Endothelial cell of umbilical vein (primary cell): ENCODE measurements at regions not wholly inside any gene's neighbourhood (a gene's known extent, or its start where the extent isn't known, plus 50 kb on each side); places are given as distances from the start of the nearest gene placed in this dataset.

Experiments used
- BruUV-seq: library from RNA; stranded (reverse); fragments of 400-500 nt; replicated peaks from 2 replicates; lab custom pipeline; 2021; lab: Mats Ljungman, UMichigan
- CTCF ChIA-PET: fragments of 300-600, 350-600 bp; sonication (Branson Sonifier 250); formaldehyde crosslinking; loops from one replicate; lab custom pipeline; 2021; ENCODE audit warnings: antibody characterized with exemption, inconsistent platforms; lab: Charles Lee
- POLR2A ChIA-PET: fragments of 300-600, 350-600 bp; sonication (Branson Sonifier 250); formaldehyde crosslinking; loops from one replicate; lab custom pipeline; 2021; ENCODE audit warnings: antibody characterized with exemption, inconsistent platforms; lab: Charles Lee
- DNase-seq: peaks from one replicate; pipeline ENCODE4 v3.0.0-alpha.2; 2011; ENCODE audit warnings: low read depth, low spot score
- FAIRE-seq: peaks from 2 replicates; lab custom pipeline; 2011; peaks lifted over from hg19 to GRCh38; lab: Jason Lieb, UNC
- H2AFZ ChIP-seq: 2 replicates; pipeline ENCODE4 v1.6.0; 2012; ENCODE audit warnings: low read depth, low read length, control low read depth, inconsistent platforms
- H3K27ac ChIP-seq: 2 replicates; pipeline ENCODE4 v1.5.1; 2011; ENCODE audit warnings: low read depth, mild to moderate bottlenecking, control low read depth, low read length, moderate library complexity; ENCODE audit not compliant: insufficient read depth
- H3K27me3 ChIP-seq, 2 experiments: 2 replicates each; pipeline versions ENCODE4 v1.6.0 to v1.6.1; 2011; ENCODE audit warnings: low read length in 2 of 2, mixed read lengths in 1 of 2; ENCODE audit not compliant: control insufficient read depth in 2 of 2, insufficient read depth in 2 of 2
- H3K36me3 ChIP-seq, 2 experiments: 2 replicates in 1 of 2; 3 replicates in 1 of 2; pipeline ENCODE4 v1.5.1; 2011; ENCODE audit warnings: low read length in 2 of 2, mild to moderate bottlenecking in 1 of 2, moderate library complexity in 1 of 2; ENCODE audit not compliant: control insufficient read depth in 2 of 2, insufficient read depth in 2 of 2; ENCODE audit errors: extremely low read depth in 1 of 2
- H3K4me1 ChIP-seq: 3 replicates; pipeline ENCODE4 v1.5.1; 2011; ENCODE audit warnings: mild to moderate bottlenecking, low read length; ENCODE audit not compliant: control insufficient read depth, insufficient read depth; ENCODE audit errors: extremely low read depth
- H3K4me2 ChIP-seq: 2 replicates; pipeline ENCODE4 v1.6.1; 2011; ENCODE audit warnings: low read length, control low read depth, mixed read lengths; ENCODE audit not compliant: insufficient read depth
- H3K4me3 ChIP-seq, 3 experiments: fragments of 200-600 bp in 1 of 3; sonication (generic), shearing (Covaris generic) in 1 of 3; replicated peaks in 1 of 3; 2 replicates each; pipeline ENCODE4 v1.5.1; 2011 to 2016; ENCODE audit warnings: control low read depth in 3 of 3, low read length in 3 of 3, mild to moderate bottlenecking in 2 of 3, inconsistent platforms in 1 of 3, low read depth in 1 of 3, moderate library complexity in 1 of 3; ENCODE audit not compliant: insufficient read depth in 1 of 3
- H3K79me2 ChIP-seq: 2 replicates; pipeline ENCODE4 v1.6.0; 2012; ENCODE audit warnings: low read length, inconsistent platforms; ENCODE audit not compliant: control insufficient read depth, insufficient read depth
- H3K9ac ChIP-seq: replicated peaks from 2 replicates; pipeline ENCODE3; 2011; ENCODE audit warnings: low read length, control low read depth; ENCODE audit not compliant: insufficient read depth; ENCODE audit errors: extremely low read depth
- H3K9me1 ChIP-seq: replicated peaks from 3 replicates; pipeline ENCODE4 v1.6.0; 2011; ENCODE audit warnings: mild to moderate bottlenecking, low read length; ENCODE audit not compliant: control insufficient read depth, insufficient read depth; ENCODE audit errors: extremely low read depth
- H3K9me3 ChIP-seq: replicated peaks from 2 replicates; pipeline ENCODE4 v1.5.1; 2012; ENCODE audit warnings: low read length, inconsistent platforms; ENCODE audit not compliant: control insufficient read depth, insufficient read depth
- H4K20me1 ChIP-seq: replicated peaks from 2 replicates; pipeline ENCODE3; 2011; ENCODE audit warnings: mild to moderate bottlenecking, low read length; ENCODE audit not compliant: control insufficient read depth, insufficient read depth; ENCODE audit errors: extremely low read depth
- CTCF ChIP-seq, 2 donors: IDR thresholded peaks; 1 replicate in 1 of 2; 2 replicates in 1 of 2; pipeline ENCODE4 v1.5.1; 2011; ENCODE audit warnings: low read length in 2 of 2, mild to moderate bottlenecking in 2 of 2, moderate library complexity in 2 of 2, control low read depth in 1 of 2, inconsistent platforms in 1 of 2, low read depth in 1 of 2; ENCODE audit not compliant: insufficient read depth in 1 of 2; ENCODE audit errors: extremely low read depth in 1 of 2
- EZH2 ChIP-seq: IDR thresholded peaks from 2 replicates; pipeline ENCODE4 v1.6.1; 2012; ENCODE audit warnings: borderline replicate concordance, low read depth, mild to moderate bottlenecking, moderate library complexity, low read length, inconsistent platforms; ENCODE audit not compliant: severe bottlenecking
- FOS ChIP-seq: IDR thresholded peaks from 2 replicates; pipeline ENCODE4 v1.6.1; 2011; ENCODE audit warnings: mild to moderate bottlenecking, low read length, moderate library complexity, borderline replicate concordance; ENCODE audit not compliant: insufficient read depth
- GATA2 ChIP-seq: IDR thresholded peaks from 2 replicates; pipeline ENCODE4 v1.7.0; 2011; ENCODE audit warnings: low read depth, mild to moderate bottlenecking, moderate library complexity, mixed read lengths, low read length; ENCODE audit not compliant: insufficient read length, insufficient read depth
- JUN ChIP-seq: IDR thresholded peaks from 2 replicates; pipeline ENCODE4 v1.6.1; 2011; ENCODE audit warnings: borderline replicate concordance, low read depth; ENCODE audit not compliant: insufficient read length, insufficient read depth
- MAX ChIP-seq: IDR thresholded peaks from 2 replicates; pipeline ENCODE4 v1.6.1; 2011; ENCODE audit not compliant: insufficient read depth, insufficient read length
- MYC ChIP-seq: IDR thresholded peaks from one replicate; pipeline ENCODE4 v1.6.1; 2011; ENCODE audit warnings: mild to moderate bottlenecking, low read depth, low read length
- POLR2A ChIP-seq: IDR thresholded peaks from 2 replicates; pipeline ENCODE4 v1.6.1; 2012; ENCODE audit warnings: low read depth, mild to moderate bottlenecking, control low read depth, low read length
- POLR2AphosphoS5 ChIP-seq: IDR thresholded peaks from 2 replicates; pipeline ENCODE4 v1.6.1; 2012; ENCODE audit warnings: low read depth, mild to moderate bottlenecking, control low read depth, low read length, moderate library complexity; ENCODE audit not compliant: insufficient read depth
- dilution Hi-C: fragments of 300-500 bp; cut with MboI; formaldehyde crosslinking; loops from one replicate; pipeline ENCODE4 v1.15.0; 2019; ENCODE audit warnings: low sequenced_read_pairs; ENCODE audit not compliant: extremely low pct_ligation_motif_present
- intact Hi-C: fragments of 100-400 bp; cut with micrococcal nuclease; formaldehyde crosslinking; loops from one replicate; pipeline ENCODE4 v1.10.0; 2022

GRCh38 chr16:66188917-66189725, 177.4 kb upstream of the CDH5 start:
- Histone ChIP-seq H3K79me2 (no peaks in the 10 kb centered on the region), H3K36me3 (no peaks in the 10 kb centered on the region), H3K4me2 (no peak overlapping the region), H2AFZ (no peak overlapping the region), H3K27me3 (no peaks in the 10 kb centered on the region), H3K4me1 (no peaks in the 10 kb centered on the region), H3K9ac (no peak overlapping the region), H3K9me1 (no peaks in the 10 kb centered on the region), H4K20me1 (no peaks in the 10 kb centered on the region), H3K9me3 (no peaks in the 10 kb centered on the region), H3K27ac (no peak overlapping the region), H3K4me3 (no peak overlapping the region)
- FAIRE-seq (no peak), DNase-seq (no peak)
- POLR2A ChIA-PET, result no interaction called here
- CTCF ChIA-PET, result no interaction called here
- dilution Hi-C loops, result no loop called here
- TF ChIP-seq POLR2AphosphoS5, result no peak
- TF ChIP-seq EZH2, result no peak
- TF ChIP-seq POLR2A, result no peak
- no peak for TF ChIP-seq MYC
- TF ChIP-seq GATA2, result no peak
- no peak for TF ChIP-seq CTCF (IDR thresholded peaks at IDR 0.05; ENCODE audit: extremely low read depth in 1 of 2, insufficient read depth in 1 of 2, low read depth in 1 of 2, low read length in 2 of 2)
- TF ChIP-seq JUN, result no peak
- no peak for TF ChIP-seq MAX
- TF ChIP-seq FOS, result no peak
- no TSS peak for BruUV-seq
- intact Hi-C loops, result no loop called here
